Breast epithelium (tissue), 3 donors: ENCODE measurements at regions not wholly inside any gene's neighbourhood (a gene's known extent, or its start where the extent isn't known, plus 50 kb on each side); places are given as distances from the start of the nearest gene placed in this dataset.

Experiments used
- POLR2A ChIP-seq: fragments of 450-650 bp; IDR thresholded peaks from one replicate; pipeline ENCODE4 v1.6.1; 2016; ENCODE audit warnings: antibody characterized with exemption, mild to moderate bottlenecking, moderate library complexity
- TF ChIP-seq, protein P1 (sequence below), 3 donors: fragments of 450-650 bp; IDR thresholded peaks; one replicate each; pipeline ENCODE4 v1.5.1; 2016 to 2017; ENCODE audit warnings: antibody characterized with exemption in 3 of 3, mild to moderate bottlenecking in 3 of 3, moderate library complexity in 3 of 3

DNA sequence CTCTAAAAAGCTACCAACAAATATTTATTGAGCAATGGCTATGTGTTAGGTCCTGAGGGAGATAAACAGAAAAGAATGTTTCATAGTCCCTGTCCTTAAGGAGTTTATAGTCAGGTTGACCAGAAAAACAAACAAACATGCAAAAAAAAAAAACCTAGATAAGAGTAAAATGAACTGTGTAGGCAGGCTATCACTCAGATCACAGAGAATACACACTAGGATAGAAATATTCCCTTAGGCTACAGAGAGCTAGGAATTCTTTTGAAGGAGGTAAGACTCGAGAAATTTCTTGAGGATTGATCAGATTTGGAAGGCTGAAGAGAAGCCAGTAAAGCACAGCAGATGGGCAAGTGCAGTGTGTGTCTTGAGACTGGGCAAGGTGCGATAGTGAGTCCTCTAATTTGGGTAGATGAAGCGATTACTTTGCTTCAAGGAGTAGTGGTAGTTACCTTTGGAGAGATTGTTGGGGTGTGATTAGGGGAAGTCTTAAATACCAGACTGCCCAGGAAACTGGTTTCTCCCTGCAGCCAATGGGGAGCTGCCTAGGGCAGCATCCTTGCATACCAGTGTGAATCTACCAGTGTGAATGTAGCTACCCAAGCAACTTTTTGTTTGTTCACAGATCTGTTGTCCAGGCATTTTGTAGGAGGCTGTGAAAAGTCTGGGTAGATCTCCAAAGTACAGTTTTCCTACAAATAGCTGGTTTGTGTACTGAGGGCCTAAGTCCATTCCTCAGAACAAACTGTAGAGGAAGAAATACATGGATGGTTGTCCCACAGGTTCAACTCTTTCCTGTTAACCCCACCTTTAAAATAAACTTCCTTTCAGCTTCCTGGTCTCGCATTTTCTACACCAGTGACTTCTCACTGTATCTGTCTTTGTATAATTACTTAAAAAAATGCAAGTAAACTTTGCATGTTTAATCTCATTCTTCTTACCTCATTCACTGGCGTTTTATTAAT lies 314.1 kb downstream of the KLF5 start:
- TF ChIP-seq, protein P1, sequence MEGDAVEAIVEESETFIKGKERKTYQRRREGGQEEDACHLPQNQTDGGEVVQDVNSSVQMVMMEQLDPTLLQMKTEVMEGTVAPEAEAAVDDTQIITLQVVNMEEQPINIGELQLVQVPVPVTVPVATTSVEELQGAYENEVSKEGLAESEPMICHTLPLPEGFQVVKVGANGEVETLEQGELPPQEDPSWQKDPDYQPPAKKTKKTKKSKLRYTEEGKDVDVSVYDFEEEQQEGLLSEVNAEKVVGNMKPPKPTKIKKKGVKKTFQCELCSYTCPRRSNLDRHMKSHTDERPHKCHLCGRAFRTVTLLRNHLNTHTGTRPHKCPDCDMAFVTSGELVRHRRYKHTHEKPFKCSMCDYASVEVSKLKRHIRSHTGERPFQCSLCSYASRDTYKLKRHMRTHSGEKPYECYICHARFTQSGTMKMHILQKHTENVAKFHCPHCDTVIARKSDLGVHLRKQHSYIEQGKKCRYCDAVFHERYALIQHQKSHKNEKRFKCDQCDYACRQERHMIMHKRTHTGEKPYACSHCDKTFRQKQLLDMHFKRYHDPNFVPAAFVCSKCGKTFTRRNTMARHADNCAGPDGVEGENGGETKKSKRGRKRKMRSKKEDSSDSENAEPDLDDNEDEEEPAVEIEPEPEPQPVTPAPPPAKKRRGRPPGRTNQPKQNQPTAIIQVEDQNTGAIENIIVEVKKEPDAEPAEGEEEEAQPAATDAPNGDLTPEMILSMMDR (IDR thresholded peaks at IDR 0.05): no peak
- TF ChIP-seq POLR2A: no peak
